ENCODE measurements at regions not wholly inside any gene's neighbourhood (a gene's known extent, or its start where the extent isn't known, plus 50 kb on each side); places are given as distances from the start of the nearest gene placed in this dataset.

DNA sequence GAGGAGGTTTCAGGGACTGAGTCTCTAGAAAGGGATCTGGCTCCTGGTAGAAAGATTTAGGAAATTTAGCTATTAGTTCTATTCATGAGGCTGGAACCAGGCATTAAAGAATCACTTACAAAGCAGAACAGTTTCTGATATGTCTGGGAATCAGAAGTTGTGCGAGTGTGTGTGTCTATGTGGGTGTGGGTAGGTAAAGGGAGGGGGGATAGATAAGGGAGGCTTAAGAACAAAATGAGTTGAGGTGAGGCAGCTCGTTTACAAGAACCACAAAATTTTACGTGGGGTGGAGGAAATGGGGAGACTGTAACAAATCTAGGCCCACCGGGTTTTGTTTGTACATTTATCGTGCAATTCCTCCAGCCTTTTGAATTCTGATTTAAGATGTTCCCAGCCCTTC lies 90.7 kb downstream of the SAMD9 start:
- no peak for TF ChIP-seq CTCF (conservative IDR thresholded peaks at IDR 0.05; ENCODE audit: low read length)
- TF ChIP-seq EZH2phosphoT487 (IDR thresholded peaks at IDR 0.05; ENCODE audit: borderline replicate concordance, low read depth, low read length) = no peak
